Caco-2 (cell line): ENCODE measurements at regions not wholly inside any gene's neighbourhood (a gene's known extent, or its start where the extent isn't known, plus 50 kb on each side); places are given as distances from the start of the nearest gene placed in this dataset.
A peak's percentile ranks its signal among the peaks of the same experiment; 100 is the strongest.

Source experiments
- BruUV-seq: library from RNA; stranded (reverse); fragments of 400-500 nt; replicated peaks from 2 replicates; lab custom pipeline; 2021; lab: Mats Ljungman, UMichigan
- CTCF ChIA-PET: fragments of 300-600 bp; sonication (Branson Sonifier 250); formaldehyde crosslinking; loops from one replicate; lab custom pipeline; 2022; ENCODE audit warnings: antibody characterized with exemption; lab: Charles Lee
- POLR2A ChIA-PET: fragments of 300-600 bp; sonication (Branson Sonifier 250); formaldehyde crosslinking; loops from one replicate; lab custom pipeline; 2022; ENCODE audit warnings: antibody characterized with exemption; lab: Charles Lee
- DNase-seq, 2 experiments: peaks; one replicate each; pipeline versions ENCODE4 v3.0.0 to v3.0.0-alpha.2; 2020 to 2022
- H3K27me3 ChIP-seq: replicated peaks from 2 replicates; pipeline ENCODE4 v1.6.0; 2011; ENCODE audit warnings: low read length; ENCODE audit not compliant: control insufficient read depth, insufficient read depth
- H3K36me3 ChIP-seq: 2 replicates; pipeline ENCODE4 v1.5.1; 2011; ENCODE audit warnings: low read length; ENCODE audit not compliant: control insufficient read depth, insufficient read depth
- H3K4me1 ChIP-seq: fragments of 250-450 bp; sonication (Bioruptor Pico); 2 replicates; pipeline ENCODE4 v1.5.1; 2020; ENCODE audit warnings: mild to moderate bottlenecking
- H3K4me3 ChIP-seq: 2 replicates; pipeline ENCODE4 v1.5.1; 2011; ENCODE audit warnings: low read depth, mild to moderate bottlenecking, control low read depth, low read length
- H3K9me3 ChIP-seq: fragments of 250-450 bp; sonication (Bioruptor Pico); 2 replicates; pipeline ENCODE4 v1.5.1; 2020; ENCODE audit warnings: mild to moderate bottlenecking, moderate library complexity
- H3K27ac Mint-ChIP-seq: one replicate; pipeline ENCODE4 v1.8.0; 2022; ENCODE audit warnings: mixed read lengths; ENCODE audit not compliant: unreplicated experiment
- H3K27me3 Mint-ChIP-seq: one replicate; pipeline ENCODE4 v1.8.0; 2022; ENCODE audit warnings: mixed read lengths; ENCODE audit not compliant: insufficient read depth, unreplicated experiment
- H3K36me3 Mint-ChIP-seq: one replicate; pipeline ENCODE4 v1.8.0; 2022; ENCODE audit warnings: mild to moderate bottlenecking, mixed read lengths; ENCODE audit not compliant: insufficient read depth, unreplicated experiment
- H3K4me1 Mint-ChIP-seq: one replicate; pipeline ENCODE4 v1.8.0; 2022; ENCODE audit warnings: low read depth, mixed read lengths; ENCODE audit not compliant: unreplicated experiment
- H3K4me3 Mint-ChIP-seq: one replicate; pipeline ENCODE4 v1.8.0; 2022; ENCODE audit warnings: mild to moderate bottlenecking, moderate library complexity, mixed read lengths; ENCODE audit not compliant: unreplicated experiment
- H3K9me3 Mint-ChIP-seq: one replicate; pipeline ENCODE4 v1.8.0; 2022; ENCODE audit warnings: mixed read lengths; ENCODE audit not compliant: unreplicated experiment
- intact Hi-C: fragments of 100-400 bp; cut with micrococcal nuclease; formaldehyde crosslinking; loops from one replicate; pipeline ENCODE4 v1.10.0; 2022; ENCODE audit not compliant: unreplicated experiment
- TF ChIP-seq, protein P1 (sequence below), 2 experiments: fragments of 200-600 bp in 1 of 2; IDR thresholded peaks; 1 replicate in 1 of 2; 2 replicates in 1 of 2; pipeline versions ENCODE4 v1.5.1 to v1.8.0; 2011 to 2022; ENCODE audit warnings: antibody characterized with exemption in 1 of 2, control low read depth in 1 of 2, inconsistent platforms in 1 of 2, low read depth in 1 of 2, low read length in 1 of 2, mild to moderate bottlenecking in 1 of 2, moderate library complexity in 1 of 2; ENCODE audit not compliant: insufficient read depth in 1 of 2, severe bottlenecking in 1 of 2, unreplicated experiment in 1 of 2

DNA sequence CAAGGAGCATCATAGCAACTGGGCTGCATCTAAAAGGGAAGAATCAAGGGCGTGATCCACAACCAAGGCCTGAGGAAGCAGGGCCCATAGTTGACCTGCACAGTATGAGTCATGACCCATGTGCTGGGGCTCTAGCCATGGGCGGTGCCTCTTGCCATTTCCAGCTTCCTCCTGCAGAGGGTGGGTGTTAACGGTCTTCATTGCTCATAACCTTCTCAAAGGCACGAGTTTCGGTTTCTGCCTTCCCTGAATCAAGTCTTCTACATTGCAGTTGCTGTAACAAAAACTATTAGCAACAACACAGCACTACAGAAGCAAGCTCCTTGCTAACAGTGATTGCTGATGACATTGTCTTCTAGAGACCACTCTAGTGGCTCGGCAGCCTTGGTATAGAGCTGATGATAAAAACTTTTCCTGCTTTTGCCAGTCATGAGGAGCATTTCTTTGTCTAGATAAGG is 66.9 kb downstream of the CTSL start:
- H3K4me1 ChIP-seq, result peaks cover 13% of the 10 kb centered on the region
- CTCF ChIA-PET, result no interaction called here
- TF ChIP-seq, protein P1, sequence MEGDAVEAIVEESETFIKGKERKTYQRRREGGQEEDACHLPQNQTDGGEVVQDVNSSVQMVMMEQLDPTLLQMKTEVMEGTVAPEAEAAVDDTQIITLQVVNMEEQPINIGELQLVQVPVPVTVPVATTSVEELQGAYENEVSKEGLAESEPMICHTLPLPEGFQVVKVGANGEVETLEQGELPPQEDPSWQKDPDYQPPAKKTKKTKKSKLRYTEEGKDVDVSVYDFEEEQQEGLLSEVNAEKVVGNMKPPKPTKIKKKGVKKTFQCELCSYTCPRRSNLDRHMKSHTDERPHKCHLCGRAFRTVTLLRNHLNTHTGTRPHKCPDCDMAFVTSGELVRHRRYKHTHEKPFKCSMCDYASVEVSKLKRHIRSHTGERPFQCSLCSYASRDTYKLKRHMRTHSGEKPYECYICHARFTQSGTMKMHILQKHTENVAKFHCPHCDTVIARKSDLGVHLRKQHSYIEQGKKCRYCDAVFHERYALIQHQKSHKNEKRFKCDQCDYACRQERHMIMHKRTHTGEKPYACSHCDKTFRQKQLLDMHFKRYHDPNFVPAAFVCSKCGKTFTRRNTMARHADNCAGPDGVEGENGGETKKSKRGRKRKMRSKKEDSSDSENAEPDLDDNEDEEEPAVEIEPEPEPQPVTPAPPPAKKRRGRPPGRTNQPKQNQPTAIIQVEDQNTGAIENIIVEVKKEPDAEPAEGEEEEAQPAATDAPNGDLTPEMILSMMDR (IDR thresholded peaks at IDR 0.05; ENCODE audit: insufficient read depth in 1 of 2, low read depth in 1 of 2, low read length in 1 of 2, severe bottlenecking in 1 of 2, unreplicated experiment in 1 of 2), result no peak
- no peak for DNase-seq
- no peaks in the 10 kb centered on the region for H3K9me3 ChIP-seq
- no peak overlapping the region for H3K4me3 ChIP-seq
- no peaks in the 10 kb centered on the region for H3K36me3 ChIP-seq
- Mint-ChIP-seq H3K4me3 (no peak overlapping the region), H3K4me1 (peaks cover 22% of the 10 kb centered on the region), H3K36me3 (no peaks in the 10 kb centered on the region), H3K9me3 (no peaks in the 10 kb centered on the region), H3K27ac (no peak overlapping the region), H3K27me3 (no peaks in the 10 kb centered on the region)
- POLR2A ChIA-PET, result no interaction called here
- intact Hi-C loops, result no loop called here
- no TSS peak for BruUV-seq
- no peaks in the 10 kb centered on the region for H3K27me3 ChIP-seq

DNA sequence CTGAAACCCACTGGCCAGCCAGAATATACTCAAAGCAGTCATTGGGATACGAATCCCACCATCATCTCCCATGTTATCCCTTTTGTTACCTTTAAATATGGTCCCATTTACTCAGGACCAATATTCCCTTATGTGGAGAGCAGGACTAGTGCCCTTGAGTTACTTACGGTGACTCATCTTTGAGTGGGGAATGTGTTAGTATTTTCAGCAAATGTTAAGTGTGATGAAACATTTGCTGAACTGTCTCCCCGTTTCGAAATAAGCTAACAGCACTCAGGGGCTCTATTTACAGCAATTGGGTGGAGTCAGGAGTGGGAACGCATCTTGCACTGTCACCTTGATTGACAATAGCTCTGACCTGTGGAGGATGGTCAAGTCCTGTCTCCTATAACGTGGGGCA is 67.4 kb downstream of the CTSL start:
- Mint-ChIP-seq H3K4me1 (peaks cover 25% of the 10 kb centered on the region), H3K9me3 (no peaks in the 10 kb centered on the region), H3K36me3 (no peaks in the 10 kb centered on the region), H3K4me3 (no peak overlapping the region), H3K27me3 (no peaks in the 10 kb centered on the region), H3K27ac (no peak overlapping the region)
- H3K27me3 ChIP-seq, result no peaks in the 10 kb centered on the region
- intact Hi-C loops, result no loop called here
- no peaks in the 10 kb centered on the region for H3K36me3 ChIP-seq
- DNase-seq, result peak; percentile 43 to 51
- ChIA-PET POLR2A (no interaction called here), CTCF (interaction anchor here (0.8 kb wide), 1 partner anchor 67 kb away, joined by 3 read pairs; the partner anchor contains the start of gene CTSL)
- peaks cover 14% of the 10 kb centered on the region for H3K4me1 ChIP-seq
- no TSS peak for BruUV-seq
- H3K4me3 ChIP-seq, result no peak overlapping the region
- H3K9me3 ChIP-seq, result no peaks in the 10 kb centered on the region
- TF ChIP-seq, protein P1 (IDR thresholded peaks at IDR 0.05; ENCODE audit: insufficient read depth in 1 of 2, low read depth in 1 of 2, low read length in 1 of 2, severe bottlenecking in 1 of 2, unreplicated experiment in 1 of 2), result no peak

DNA sequence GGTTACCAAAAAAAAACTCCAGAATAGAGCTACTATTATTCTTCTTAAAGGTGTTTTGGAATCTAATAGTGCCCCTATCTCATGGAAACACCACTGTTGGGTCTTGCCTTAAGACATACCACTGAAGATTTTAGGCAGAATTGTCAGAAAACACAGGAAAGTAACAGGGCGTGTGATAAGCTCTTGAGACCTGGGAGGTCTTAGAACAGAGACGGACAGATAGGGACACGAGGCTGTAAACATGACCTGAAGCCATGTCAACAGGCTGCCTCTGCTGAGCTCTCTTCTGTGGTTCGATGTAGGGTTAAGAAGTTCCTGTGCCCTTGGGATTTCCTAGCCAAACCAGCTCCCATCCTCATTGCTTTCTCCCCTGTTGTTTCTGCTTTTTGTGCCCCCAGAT is 69.3 kb downstream of the CTSL start:
- no peak for DNase-seq
- BruUV-seq, result no TSS peak
- CTCF ChIA-PET, result no interaction called here
- H3K4me3 Mint-ChIP-seq, result no peak overlapping the region
- Histone ChIP-seq H3K27me3 (no peaks in the 10 kb centered on the region), H3K4me3 (no peak overlapping the region), H3K36me3 (no peaks in the 10 kb centered on the region), H3K9me3 (no peaks in the 10 kb centered on the region), H3K4me1 (peaks cover 14% of the 10 kb centered on the region)
- POLR2A ChIA-PET, result no interaction called here
- no peaks in the 10 kb centered on the region for H3K9me3 Mint-ChIP-seq
- intact Hi-C loops, result no loop called here
- peaks cover 25% of the 10 kb centered on the region for H3K4me1 Mint-ChIP-seq
- no peak overlapping the region for H3K27ac Mint-ChIP-seq
- no peaks in the 10 kb centered on the region for H3K36me3 Mint-ChIP-seq
- TF ChIP-seq, protein P1 (IDR thresholded peaks at IDR 0.05; ENCODE audit: insufficient read depth in 1 of 2, low read depth in 1 of 2, low read length in 1 of 2, severe bottlenecking in 1 of 2, unreplicated experiment in 1 of 2), result no peak
- no peaks in the 10 kb centered on the region for H3K27me3 Mint-ChIP-seq
